ENCODE measurements at regions not wholly inside any gene's neighbourhood (a gene's known extent, or its start where the extent isn't known, plus 50 kb on each side); places are given as distances from the start of the nearest gene placed in this dataset.
"Not testable (repeated sequence)": the region's sequence is repeated elsewhere in the genome, so short reads cannot be mapped to it uniquely, and the experiment has no call there.

- no peak for DNase-seq
These were observed 50.4 kb upstream of the CECR2 start for GRCh38 chr22:17318817-17319216.

DNA sequence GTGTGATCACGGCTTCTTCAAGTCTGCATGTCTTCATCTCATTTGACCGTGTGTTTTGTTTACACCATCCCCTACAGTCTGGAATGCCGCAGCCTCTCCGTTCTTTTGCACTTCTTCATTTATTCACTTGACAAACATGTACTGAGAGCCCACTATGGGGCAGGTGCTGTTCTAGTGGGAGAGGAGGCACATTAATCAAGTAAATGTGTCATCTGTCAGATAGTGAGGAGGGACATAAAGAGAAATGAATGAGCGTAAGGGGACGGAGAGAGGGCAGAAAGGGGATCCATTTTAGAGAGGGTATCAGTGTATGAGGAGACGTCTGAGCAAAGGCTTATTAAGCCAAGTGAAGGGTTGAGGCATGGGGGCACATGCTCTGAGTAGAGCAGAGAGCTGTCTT, 54.0 kb upstream of the CECR2 start:
- no peak for DNase-seq

GRCh38 chr22:17314487-17314886, 54.8 kb upstream of the CECR2 start:
- no peak for DNase-seq

GRCh38 chr22:17313626-17314025, 55.6 kb upstream of the CECR2 start:
- DNase-seq, result no peak

GRCh38 chr22:17307566-17307965, 61.7 kb upstream of the CECR2 start:
- DNase-seq, result no peak

DNA sequence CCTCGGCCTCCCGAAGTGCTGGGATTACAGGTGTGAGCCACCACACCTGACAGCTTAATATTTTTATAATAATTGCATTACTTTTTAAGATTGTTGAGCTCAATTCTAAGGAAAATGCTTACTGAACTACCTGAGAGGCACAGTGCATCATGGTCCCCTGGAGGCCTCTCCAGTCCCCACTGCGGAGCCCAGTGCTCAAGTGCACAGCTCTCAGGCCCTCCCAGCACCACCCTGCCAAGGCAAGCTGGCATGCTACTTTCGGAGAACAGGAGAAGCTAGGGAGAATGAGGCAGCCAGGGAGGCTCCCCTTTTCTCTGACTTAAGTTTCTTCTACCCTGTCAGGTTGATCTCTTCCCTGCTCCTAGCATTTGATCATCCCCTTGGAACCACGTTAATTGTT, 64.2 kb upstream of the CECR2 start:
- DNase-seq, result no peak

GRCh38 chr22:17303840-17304779, 65.2 kb upstream of the CECR2 start:
- DNase-seq, result peak; percentile 52 to 64

GRCh38 chr22:17303441-17303839, 65.8 kb upstream of the CECR2 start:
- no peak for DNase-seq

DNA sequence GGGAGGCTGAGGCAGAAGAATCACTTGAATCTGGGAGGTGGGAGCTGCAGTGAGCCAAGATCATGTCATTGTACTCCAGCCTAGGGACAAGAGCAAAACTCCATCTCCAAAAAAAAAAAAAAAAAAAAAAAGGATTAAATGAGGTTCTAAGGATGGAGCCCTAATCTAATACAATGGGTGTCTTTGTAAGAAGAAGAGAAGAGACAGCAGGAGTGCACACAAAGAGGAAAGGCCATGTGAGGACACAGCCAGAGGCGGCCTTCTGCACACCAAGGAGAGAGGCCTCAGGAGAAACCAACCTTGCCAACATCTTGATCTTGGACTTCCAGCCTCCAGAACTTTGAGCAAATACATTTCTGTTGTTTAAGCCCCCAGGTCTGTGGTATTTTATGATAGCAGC, 66.6 kb upstream of the CECR2 start:
- no peak for DNase-seq

- DNase-seq, result no peak
These were observed 68.3 kb upstream of the CECR2 start for GRCh38 chr22:17300926-17301325.

GRCh38 chr22:17298805-17299502, 70.3 kb upstream of the CECR2 start:
- not testable (repeated sequence) for DNase-seq

GRCh38 chr22:17285656-17286055, 66.4 kb upstream of the ADA2 start:
- DNase-seq, result no peak

- no peak for DNase-seq
These were observed 65.7 kb upstream of the ADA2 start for GRCh38 chr22:17284888-17285287.

GRCh38 chr22:17284466-17284865, 65.2 kb upstream of the ADA2 start:
- no peak for DNase-seq

DNA sequence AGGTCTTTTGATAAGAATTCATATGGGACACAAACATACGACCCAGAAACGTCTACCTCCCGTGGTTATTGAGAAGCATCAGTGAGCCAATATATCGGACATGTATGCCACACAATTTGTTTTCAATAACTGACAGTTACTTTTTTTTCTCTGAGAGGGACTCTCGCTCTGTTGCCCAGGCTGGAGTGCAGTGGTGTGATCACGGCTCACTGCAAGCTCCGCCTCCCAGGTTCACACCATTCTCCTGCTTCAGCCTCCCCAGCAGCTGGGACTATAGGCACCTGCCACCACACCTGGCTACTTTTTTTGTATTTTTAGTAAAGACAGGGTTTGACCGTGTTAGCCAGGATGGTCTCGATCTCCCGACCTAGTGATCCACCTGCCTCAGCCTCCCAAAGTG, 64.6 kb upstream of the ADA2 start:
- DNase-seq, result not testable (repeated sequence)

- no peak for DNase-seq
These were observed 64.2 kb upstream of the ADA2 start for GRCh38 chr22:17283423-17283822.

DNA sequence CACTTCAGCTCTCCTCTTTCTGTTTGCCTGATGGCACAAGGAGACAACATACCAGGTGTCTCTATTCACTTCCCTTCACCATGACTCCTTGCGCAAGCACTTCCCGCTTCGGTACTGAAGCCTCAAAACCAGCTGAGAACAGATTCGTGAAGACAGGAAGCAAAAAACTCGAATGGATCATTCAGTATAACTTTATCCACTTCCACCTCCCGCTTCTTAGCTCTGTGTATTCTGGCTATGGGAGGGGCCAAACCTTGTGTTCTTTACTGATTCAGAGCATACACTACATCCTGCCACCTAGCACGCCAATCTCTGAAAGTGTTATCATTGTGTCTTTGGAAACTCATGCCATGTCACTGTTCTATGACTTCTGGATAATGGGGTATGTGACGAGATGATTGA, 62.2 kb upstream of the ADA2 start:
- no peak for DNase-seq

- DNase-seq, result no peak
These were observed 61.8 kb upstream of the ADA2 start for GRCh38 chr22:17281026-17281425.

DNA sequence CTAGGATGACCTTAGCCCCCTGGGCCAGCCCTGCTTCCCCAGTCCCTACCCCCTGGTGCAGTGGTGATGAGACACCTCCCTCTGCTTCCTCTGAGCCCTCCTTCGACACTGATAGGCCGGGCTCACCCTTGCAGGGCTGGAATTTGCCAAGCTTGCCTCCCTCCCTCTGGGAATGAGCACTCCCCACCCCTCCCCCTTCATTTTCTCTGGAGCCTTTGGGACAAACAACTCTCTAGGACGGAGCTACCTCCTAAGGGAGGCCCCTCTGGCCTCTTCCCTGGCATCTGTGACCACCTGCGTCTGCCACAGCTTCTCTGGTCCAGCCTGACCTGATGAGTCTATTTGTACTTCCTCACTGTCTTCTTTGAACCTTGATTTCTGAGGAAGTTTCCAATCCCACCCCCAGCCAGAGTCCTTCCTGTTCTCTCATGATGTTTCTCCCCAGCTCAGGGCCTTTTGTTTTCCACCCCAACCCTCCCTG, 53.3 kb upstream of the ADA2 start:
- no peak for DNase-seq

GRCh38 chr22:17271711-17272451, 52.6 kb upstream of the ADA2 start:
- DNase-seq, result no peak

GRCh38 chr22:17269607-17270261, 50.5 kb upstream of the ADA2 start:
- DNase-seq, result no peak

- DNase-seq, result no peak
These were observed 50.0 kb upstream of the ADA2 start for GRCh38 chr22:17269224-17269606.

Data from activated CD4-positive, alpha-beta T cell treated with anti-CD3 and anti-CD28 coated beads, Interleukin-2, amount 50 U/mL, for 48 hours (primary cell).